H1 (cell line): ENCODE measurements at regions not wholly inside any gene's neighbourhood (a gene's known extent, or its start where the extent isn't known, plus 50 kb on each side); places are given as distances from the start of the nearest gene placed in this dataset.

Experiments
- EGR1 ChIP-seq: IDR thresholded peaks from 2 replicates; pipeline ENCODE4 v1.6.1; 2011; ENCODE audit warnings: low read depth, low read length, borderline replicate concordance
- RXRA ChIP-seq: IDR thresholded peaks from 2 replicates; pipeline ENCODE4 v1.6.1; 2011; ENCODE audit warnings: low read depth, mild to moderate bottlenecking, low read length, moderate library complexity; ENCODE audit not compliant: insufficient read depth
- SIN3A ChIP-seq, 2 experiments: IDR thresholded peaks in 1 of 2; conservative IDR thresholded peaks in 1 of 2; 2 replicates each; pipeline ENCODE4 v1.6.1; 2011 to 2012; ENCODE audit warnings: low read length in 2 of 2, improper control_type of control experiment in 1 of 2, low read depth in 1 of 2, mild to moderate bottlenecking in 1 of 2
- TF ChIP-seq, protein P1 (sequence below): fragments of 300-600 bp; sonication (generic); IDR thresholded peaks from 2 replicates; pipeline ENCODE4 v1.7.1; 2012; ENCODE audit warnings: low read length, moderate library complexity, mild to moderate bottlenecking, inconsistent platforms; ENCODE audit not compliant: insufficient replicate concordance
- TF ChIP-seq, protein P2 (sequence below): IDR thresholded peaks from 2 replicates; pipeline ENCODE4 v1.6.1; 2011; ENCODE audit warnings: low read depth, mild to moderate bottlenecking, low read length; ENCODE audit not compliant: insufficient read depth

DNA sequence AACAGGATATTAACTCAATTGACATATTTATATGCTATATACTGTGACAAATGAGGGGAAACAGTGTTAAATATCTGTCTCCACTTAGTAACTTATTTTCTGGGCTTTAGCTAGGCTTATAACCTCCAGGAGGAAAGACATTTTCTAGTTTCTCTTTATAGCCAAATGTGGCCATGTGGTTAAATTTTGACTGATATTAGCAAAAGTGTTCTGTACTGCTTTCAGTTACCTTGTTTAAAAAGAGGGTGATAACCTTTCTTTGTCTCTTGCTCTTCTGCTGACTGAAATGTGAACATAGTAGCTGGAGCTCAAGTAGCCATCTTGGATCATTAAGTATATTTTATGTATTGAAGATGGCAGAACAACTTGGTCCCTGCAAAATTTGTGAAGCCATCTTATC, 253.7 kb downstream of the PDHA2 start (continued):
- TF ChIP-seq, protein P1, sequence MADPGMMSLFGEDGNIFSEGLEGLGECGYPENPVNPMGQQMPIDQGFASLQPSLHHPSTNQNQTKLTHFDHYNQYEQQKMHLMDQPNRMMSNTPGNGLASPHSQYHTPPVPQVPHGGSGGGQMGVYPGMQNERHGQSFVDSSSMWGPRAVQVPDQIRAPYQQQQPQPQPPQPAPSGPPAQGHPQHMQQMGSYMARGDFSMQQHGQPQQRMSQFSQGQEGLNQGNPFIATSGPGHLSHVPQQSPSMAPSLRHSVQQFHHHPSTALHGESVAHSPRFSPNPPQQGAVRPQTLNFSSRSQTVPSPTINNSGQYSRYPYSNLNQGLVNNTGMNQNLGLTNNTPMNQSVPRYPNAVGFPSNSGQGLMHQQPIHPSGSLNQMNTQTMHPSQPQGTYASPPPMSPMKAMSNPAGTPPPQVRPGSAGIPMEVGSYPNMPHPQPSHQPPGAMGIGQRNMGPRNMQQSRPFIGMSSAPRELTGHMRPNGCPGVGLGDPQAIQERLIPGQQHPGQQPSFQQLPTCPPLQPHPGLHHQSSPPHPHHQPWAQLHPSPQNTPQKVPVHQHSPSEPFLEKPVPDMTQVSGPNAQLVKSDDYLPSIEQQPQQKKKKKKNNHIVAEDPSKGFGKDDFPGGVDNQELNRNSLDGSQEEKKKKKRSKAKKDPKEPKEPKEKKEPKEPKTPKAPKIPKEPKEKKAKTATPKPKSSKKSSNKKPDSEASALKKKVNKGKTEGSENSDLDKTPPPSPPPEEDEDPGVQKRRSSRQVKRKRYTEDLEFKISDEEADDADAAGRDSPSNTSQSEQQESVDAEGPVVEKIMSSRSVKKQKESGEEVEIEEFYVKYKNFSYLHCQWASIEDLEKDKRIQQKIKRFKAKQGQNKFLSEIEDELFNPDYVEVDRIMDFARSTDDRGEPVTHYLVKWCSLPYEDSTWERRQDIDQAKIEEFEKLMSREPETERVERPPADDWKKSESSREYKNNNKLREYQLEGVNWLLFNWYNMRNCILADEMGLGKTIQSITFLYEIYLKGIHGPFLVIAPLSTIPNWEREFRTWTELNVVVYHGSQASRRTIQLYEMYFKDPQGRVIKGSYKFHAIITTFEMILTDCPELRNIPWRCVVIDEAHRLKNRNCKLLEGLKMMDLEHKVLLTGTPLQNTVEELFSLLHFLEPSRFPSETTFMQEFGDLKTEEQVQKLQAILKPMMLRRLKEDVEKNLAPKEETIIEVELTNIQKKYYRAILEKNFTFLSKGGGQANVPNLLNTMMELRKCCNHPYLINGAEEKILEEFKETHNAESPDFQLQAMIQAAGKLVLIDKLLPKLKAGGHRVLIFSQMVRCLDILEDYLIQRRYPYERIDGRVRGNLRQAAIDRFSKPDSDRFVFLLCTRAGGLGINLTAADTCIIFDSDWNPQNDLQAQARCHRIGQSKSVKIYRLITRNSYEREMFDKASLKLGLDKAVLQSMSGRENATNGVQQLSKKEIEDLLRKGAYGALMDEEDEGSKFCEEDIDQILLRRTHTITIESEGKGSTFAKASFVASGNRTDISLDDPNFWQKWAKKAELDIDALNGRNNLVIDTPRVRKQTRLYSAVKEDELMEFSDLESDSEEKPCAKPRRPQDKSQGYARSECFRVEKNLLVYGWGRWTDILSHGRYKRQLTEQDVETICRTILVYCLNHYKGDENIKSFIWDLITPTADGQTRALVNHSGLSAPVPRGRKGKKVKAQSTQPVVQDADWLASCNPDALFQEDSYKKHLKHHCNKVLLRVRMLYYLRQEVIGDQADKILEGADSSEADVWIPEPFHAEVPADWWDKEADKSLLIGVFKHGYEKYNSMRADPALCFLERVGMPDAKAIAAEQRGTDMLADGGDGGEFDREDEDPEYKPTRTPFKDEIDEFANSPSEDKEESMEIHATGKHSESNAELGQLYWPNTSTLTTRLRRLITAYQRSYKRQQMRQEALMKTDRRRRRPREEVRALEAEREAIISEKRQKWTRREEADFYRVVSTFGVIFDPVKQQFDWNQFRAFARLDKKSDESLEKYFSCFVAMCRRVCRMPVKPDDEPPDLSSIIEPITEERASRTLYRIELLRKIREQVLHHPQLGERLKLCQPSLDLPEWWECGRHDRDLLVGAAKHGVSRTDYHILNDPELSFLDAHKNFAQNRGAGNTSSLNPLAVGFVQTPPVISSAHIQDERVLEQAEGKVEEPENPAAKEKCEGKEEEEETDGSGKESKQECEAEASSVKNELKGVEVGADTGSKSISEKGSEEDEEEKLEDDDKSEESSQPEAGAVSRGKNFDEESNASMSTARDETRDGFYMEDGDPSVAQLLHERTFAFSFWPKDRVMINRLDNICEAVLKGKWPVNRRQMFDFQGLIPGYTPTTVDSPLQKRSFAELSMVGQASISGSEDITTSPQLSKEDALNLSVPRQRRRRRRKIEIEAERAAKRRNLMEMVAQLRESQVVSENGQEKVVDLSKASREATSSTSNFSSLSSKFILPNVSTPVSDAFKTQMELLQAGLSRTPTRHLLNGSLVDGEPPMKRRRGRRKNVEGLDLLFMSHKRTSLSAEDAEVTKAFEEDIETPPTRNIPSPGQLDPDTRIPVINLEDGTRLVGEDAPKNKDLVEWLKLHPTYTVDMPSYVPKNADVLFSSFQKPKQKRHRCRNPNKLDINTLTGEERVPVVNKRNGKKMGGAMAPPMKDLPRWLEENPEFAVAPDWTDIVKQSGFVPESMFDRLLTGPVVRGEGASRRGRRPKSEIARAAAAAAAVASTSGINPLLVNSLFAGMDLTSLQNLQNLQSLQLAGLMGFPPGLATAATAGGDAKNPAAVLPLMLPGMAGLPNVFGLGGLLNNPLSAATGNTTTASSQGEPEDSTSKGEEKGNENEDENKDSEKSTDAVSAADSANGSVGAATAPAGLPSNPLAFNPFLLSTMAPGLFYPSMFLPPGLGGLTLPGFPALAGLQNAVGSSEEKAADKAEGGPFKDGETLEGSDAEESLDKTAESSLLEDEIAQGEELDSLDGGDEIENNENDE, result no peak
- no peak for TF ChIP-seq EGR1
- TF ChIP-seq SIN3A (conservative IDR thresholded peaks at IDR 0.05 in 1 of 2, IDR thresholded peaks at IDR 0.05 in 1 of 2; ENCODE audit: low read depth in 1 of 2, low read length in 2 of 2), result no peak
- TF ChIP-seq RXRA, result no peak
- TF ChIP-seq, protein P2, sequence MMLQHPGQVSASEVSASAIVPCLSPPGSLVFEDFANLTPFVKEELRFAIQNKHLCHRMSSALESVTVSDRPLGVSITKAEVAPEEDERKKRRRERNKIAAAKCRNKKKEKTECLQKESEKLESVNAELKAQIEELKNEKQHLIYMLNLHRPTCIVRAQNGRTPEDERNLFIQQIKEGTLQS, result no peak
